Mesothelial cell of epicardium (in vitro differentiated cells): ENCODE measurements at regions not wholly inside any gene's neighbourhood (a gene's known extent, or its start where the extent isn't known, plus 50 kb on each side); places are given as distances from the start of the nearest gene placed in this dataset.

Experiments
- DNase-seq, 2 experiments: peaks; one replicate each; pipeline ENCODE4 v3.0.0; 2021; ENCODE audit warnings: low spot score in 2 of 2; ENCODE audit not compliant: unreplicated experiment in 2 of 2
- H3K27ac Mint-ChIP-seq: 2 replicates; pipeline ENCODE4 v1.8.0; 2021; ENCODE audit warnings: mixed read lengths
- H3K27me3 Mint-ChIP-seq: 2 replicates; pipeline ENCODE4 v1.8.0; 2021; ENCODE audit warnings: low read depth, mixed read lengths
- H3K36me3 Mint-ChIP-seq: 2 replicates; pipeline ENCODE4 v1.8.0; 2021; ENCODE audit warnings: mixed read lengths
- H3K4me1 Mint-ChIP-seq: 2 replicates; pipeline ENCODE4 v1.8.0; 2021; ENCODE audit warnings: mixed read lengths
- H3K4me3 Mint-ChIP-seq: 2 replicates; pipeline ENCODE4 v1.8.0; 2021; ENCODE audit warnings: mild to moderate bottlenecking, moderate library complexity, mixed read lengths
- H3K9me3 Mint-ChIP-seq: 2 replicates; pipeline ENCODE4 v1.8.0; 2021; ENCODE audit warnings: mixed read lengths
- CTCF ChIP-seq: fragments of 200-600 bp; sonication (generic); IDR thresholded peaks from one replicate; pipeline ENCODE4 v1.5.0; 2021; ENCODE audit warnings: antibody characterized with exemption; ENCODE audit not compliant: unreplicated experiment

- no peak for TF ChIP-seq CTCF
- Mint-ChIP-seq H3K4me1 (peaks cover 9% of the 10 kb centered on the region), H3K27me3 (peaks cover 32% of the 10 kb centered on the region), H3K9me3 (peaks cover 3% of the 10 kb centered on the region), H3K27ac (no peak overlapping the region), H3K36me3 (no peaks in the 10 kb centered on the region), H3K4me3 (no peak overlapping the region)
- no peak for DNase-seq
Observed at GRCh38 chr2:129483366-129483765, 496.1 kb upstream of the RAB6C start.

DNA sequence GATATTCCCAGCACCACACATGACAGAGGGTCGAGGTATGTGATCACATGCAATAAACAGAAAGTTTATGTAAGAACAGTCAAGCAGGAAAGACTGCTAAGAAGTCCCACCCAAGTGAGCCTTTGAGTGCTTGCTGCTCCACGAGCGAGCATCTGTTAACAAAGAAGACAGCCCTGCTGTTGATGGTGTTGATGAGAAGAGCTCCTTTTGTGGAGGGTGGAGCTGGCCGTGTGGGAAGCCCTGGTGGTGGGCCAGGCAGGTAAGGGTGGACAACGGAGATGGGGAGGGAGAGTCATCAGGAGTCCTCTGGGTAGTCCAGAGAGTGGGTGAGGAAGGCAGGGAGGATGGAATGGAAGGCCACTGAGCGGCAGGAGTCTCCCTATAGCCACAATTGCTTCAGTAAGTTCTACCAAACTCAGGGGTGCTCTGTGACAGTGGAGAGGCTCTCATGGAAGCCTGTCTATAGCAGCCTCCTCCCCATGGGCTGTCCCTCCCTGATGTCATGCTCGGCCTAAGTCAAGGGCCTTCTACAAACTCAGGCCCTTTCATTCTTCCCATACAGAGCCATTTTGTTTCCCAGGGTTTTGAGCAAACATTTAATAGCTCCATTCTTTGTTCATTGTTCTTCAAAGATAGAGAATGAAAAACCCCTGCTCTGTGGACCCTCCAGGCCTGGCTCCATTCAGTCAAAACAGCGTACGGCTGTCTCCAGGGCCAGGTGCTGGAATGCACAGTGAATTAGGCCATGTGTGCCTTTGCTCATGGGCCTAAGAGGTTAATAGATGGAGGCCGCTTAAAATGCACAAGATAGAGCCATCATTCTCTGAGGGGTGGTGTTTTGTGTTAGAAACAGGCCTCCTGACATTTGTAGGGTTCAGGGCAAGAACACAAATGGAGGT, 494.2 kb upstream of the RAB6C start:
- H3K27me3 Mint-ChIP-seq, result peaks cover 19% of the 10 kb centered on the region
- no peaks in the 10 kb centered on the region for H3K4me1 Mint-ChIP-seq
- no peak for TF ChIP-seq CTCF
- H3K27ac Mint-ChIP-seq, result no peak overlapping the region
- no peaks in the 10 kb centered on the region for H3K36me3 Mint-ChIP-seq
- H3K9me3 Mint-ChIP-seq, result peaks cover 3% of the 10 kb centered on the region
- H3K4me3 Mint-ChIP-seq, result no peak overlapping the region
- DNase-seq, result no peak

DNA sequence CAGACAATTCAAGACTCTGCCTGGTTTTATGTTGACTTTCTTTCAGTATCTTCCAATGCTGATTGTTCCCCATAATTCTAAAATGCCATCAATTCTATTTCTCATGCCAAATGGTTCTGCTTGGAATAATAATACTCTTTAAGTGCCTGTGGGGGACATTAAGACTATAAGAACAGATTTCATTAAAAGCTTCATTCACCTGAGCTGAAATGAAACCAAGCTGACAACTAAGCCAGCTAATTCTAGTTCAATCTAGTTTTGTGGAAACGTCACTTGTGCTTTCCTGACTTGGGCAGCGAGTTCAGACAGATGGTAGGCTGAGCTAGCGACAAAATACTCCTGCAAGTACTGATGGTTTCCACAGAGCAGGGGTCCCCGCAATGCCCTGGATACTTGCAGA, 491.1 kb upstream of the RAB6C start:
- Mint-ChIP-seq H3K36me3 (no peaks in the 10 kb centered on the region), H3K4me3 (no peak overlapping the region), H3K9me3 (peaks cover 3% of the 10 kb centered on the region), H3K27ac (no peak overlapping the region), H3K27me3 (no peaks in the 10 kb centered on the region), H3K4me1 (peaks cover 7% of the 10 kb centered on the region)
- DNase-seq, result no peak
- no peak for TF ChIP-seq CTCF

GRCh38 chr2:129490641-129491040, 488.8 kb upstream of the RAB6C start:
- TF ChIP-seq CTCF, result no peak
- Mint-ChIP-seq H3K27ac (no peak overlapping the region), H3K4me1 (peaks cover 7% of the 10 kb centered on the region), H3K4me3 (no peak overlapping the region), H3K36me3 (no peaks in the 10 kb centered on the region), H3K9me3 (peaks cover 3% of the 10 kb centered on the region), H3K27me3 (peaks cover 11% of the 10 kb centered on the region)
- DNase-seq, result no peak

GRCh38 chr2:129491308-129491707, 488.2 kb upstream of the RAB6C start:
- Mint-ChIP-seq H3K9me3 (peaks cover 3% of the 10 kb centered on the region), H3K27me3 (peaks cover 13% of the 10 kb centered on the region), H3K36me3 (no peaks in the 10 kb centered on the region), H3K4me1 (peaks cover 7% of the 10 kb centered on the region), H3K4me3 (no peak overlapping the region), H3K27ac (peak overlapping the region; percentile 12)
- no peak for TF ChIP-seq CTCF
- DNase-seq, result no peak
